Astrocyte of the cerebellum (primary cell): ENCODE measurements at regions not wholly inside any gene's neighbourhood (a gene's known extent, or its start where the extent isn't known, plus 50 kb on each side); places are given as distances from the start of the nearest gene placed in this dataset.

Experiments
- DNase-seq: peaks from one replicate; pipeline ENCODE4 v3.0.0-alpha.2; 2011; ENCODE audit warnings: low read depth
- H3K4me3 ChIP-seq: 2 replicates; pipeline ENCODE4 v1.5.1; 2011; ENCODE audit warnings: mild to moderate bottlenecking, low read depth, low read length, moderate library complexity
- in situ Hi-C: cut with HindIII; loops from 2 replicates; pipeline ENCODE4 v1.10.0; 2017; ENCODE audit warnings: low sequenced_read_pairs
- TF ChIP-seq, protein P1 (sequence below): IDR thresholded peaks from 2 replicates; pipeline ENCODE4 v1.5.1; 2012; ENCODE audit warnings: low read length, low read depth, moderate library complexity, mild to moderate bottlenecking; ENCODE audit errors: missing control alignments

DNA sequence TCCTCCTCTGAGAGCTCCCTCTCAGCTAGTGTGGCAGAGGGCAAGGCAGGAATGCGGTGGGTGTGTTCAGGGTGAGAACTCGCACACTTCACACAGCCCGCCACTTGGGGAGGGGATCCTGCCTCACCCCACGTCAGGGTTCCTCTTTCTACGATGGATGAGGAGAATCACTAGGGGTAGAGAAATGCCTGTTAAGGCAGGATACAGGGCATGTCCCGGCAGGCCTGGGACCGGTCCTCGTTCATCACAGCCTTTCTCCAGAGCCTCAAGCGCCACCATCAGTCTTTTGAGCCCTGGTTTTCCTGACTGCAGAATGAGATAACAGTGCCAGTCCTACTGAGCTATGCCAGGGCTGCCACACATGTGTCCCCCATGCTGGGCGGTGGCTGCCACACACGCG, 546.7 kb upstream of the ADARB2 start:
- H3K4me3 ChIP-seq, result no peak overlapping the region
- in situ Hi-C loops, result no loop called here
- TF ChIP-seq, protein P1, sequence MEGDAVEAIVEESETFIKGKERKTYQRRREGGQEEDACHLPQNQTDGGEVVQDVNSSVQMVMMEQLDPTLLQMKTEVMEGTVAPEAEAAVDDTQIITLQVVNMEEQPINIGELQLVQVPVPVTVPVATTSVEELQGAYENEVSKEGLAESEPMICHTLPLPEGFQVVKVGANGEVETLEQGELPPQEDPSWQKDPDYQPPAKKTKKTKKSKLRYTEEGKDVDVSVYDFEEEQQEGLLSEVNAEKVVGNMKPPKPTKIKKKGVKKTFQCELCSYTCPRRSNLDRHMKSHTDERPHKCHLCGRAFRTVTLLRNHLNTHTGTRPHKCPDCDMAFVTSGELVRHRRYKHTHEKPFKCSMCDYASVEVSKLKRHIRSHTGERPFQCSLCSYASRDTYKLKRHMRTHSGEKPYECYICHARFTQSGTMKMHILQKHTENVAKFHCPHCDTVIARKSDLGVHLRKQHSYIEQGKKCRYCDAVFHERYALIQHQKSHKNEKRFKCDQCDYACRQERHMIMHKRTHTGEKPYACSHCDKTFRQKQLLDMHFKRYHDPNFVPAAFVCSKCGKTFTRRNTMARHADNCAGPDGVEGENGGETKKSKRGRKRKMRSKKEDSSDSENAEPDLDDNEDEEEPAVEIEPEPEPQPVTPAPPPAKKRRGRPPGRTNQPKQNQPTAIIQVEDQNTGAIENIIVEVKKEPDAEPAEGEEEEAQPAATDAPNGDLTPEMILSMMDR, result no peak
- DNase-seq, result no peak

DNA sequence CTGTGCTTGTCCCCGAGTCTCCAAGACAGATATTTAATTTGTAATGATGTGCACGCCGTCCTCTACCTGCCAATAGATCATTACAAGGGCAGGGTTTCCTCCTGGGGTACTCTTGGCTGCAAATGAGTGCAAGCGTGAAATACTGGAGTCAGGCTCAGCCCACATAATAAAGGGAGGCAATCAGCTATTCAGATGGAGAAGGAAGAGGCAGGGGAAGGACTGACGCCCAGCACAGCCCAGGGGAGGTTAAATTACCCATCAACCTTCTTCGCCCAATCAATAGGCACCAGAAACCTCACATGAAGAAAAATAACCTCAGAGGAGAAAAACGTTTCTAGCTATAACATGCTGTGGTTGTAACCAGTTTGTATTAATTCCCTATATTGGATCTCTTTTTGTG, 544.9 kb upstream of the ADARB2 start:
- H3K4me3 ChIP-seq, result no peak overlapping the region
- TF ChIP-seq, protein P1, result no peak
- no peak for DNase-seq
- in situ Hi-C loops, result no loop called here

DNA sequence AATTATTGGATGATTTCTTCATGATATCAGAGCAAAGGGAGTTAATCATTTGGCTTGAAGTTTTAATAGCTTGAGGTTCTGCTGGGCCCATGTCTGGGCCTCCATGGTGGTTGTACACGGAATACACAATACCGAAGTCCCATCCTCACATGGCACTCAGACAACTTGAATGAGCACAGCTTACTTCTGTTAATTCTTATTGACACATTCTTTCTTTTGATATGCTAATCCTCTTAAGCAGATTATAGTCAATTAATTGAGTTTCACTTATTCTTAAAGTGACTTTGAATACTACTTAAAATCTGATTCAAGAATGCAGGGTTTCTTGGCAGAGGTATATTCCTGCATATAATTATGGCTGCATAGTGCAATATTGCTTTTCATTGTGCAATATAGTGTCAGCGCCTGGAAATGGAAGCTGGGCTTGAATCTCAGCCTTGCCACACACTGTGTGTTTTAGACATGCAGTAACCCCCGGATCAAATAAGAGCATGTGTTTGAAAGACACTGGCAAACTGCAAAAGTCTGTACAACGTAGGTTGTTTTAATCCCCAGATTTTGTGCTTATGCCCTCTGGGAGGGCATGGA, 543.5 kb upstream of the ADARB2 start:
- TF ChIP-seq, protein P1, result no peak
- in situ Hi-C loops, result no loop called here
- no peak for DNase-seq
- no peak overlapping the region for H3K4me3 ChIP-seq

DNA sequence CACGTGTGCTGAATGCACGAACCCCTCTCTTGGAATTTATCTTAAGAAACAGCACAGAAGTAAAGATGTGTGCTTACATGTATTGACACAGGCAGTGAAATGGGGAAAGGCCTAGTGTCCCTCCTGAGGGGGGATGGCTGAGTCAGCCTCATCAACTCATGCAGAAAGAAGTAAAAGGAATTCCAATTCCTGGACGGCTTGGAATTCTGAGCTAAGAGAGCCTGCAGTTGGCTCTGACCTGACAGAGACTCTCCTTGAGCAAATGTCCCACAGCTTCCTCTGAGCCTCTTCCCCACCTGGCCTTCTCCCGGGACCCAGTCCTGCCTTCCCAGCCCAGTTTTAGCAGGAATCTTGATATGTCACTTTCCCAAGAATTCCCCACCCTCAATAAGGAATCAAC, 542.4 kb upstream of the ADARB2 start:
- TF ChIP-seq, protein P1, result no peak
- in situ Hi-C loops, result no loop called here
- no peak overlapping the region for H3K4me3 ChIP-seq
- peak; percentile 2 for DNase-seq

DNA sequence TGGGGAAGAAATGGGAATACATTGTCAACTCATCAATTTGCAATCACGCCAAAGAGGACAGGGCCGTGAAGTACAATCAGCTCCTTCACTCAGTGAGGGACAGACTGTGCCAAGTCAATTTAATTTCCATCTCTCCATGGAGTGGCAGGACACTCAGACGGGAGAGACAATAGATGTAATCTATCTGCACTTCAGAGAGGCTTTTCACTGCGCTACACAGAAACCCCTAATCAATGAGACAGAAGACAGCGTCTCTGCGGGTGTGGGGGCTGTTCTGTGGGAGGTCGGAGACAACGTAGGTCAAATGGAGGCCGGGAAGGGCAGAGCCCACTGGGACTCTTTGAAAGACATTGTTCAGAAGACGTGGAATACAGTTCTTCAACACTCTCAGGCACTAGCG, 541.0 kb upstream of the ADARB2 start:
- no peak for DNase-seq
- in situ Hi-C loops, result no loop called here

DNA sequence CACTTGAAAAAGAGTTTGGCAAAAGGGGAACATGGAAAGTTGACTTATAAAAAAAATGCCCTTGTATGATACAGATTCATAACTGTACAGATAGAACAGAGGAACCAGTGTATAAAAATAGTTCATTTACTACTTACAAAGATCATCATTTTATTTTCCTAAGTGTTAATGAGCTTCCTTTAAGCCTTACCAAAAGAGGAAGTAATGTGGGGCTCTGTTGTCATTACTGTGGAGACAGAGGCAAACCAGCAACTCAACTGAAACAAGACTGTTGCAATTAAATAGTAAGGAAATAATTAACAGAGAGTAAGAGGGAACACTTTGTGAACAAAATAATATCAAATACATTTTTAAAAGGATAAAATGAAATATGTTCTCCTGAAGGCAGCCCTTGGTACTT, 526.2 kb upstream of the ADARB2 start:
- in situ Hi-C loops, result no loop called here
- H3K4me3 ChIP-seq, result no peak overlapping the region
- no peak for DNase-seq
- TF ChIP-seq, protein P1, result no peak

More for the DNA sequence above, 541.0 kb upstream of the ADARB2 start:
- no peak overlapping the region for H3K4me3 ChIP-seq
- TF ChIP-seq, protein P1, result no peak

DNA sequence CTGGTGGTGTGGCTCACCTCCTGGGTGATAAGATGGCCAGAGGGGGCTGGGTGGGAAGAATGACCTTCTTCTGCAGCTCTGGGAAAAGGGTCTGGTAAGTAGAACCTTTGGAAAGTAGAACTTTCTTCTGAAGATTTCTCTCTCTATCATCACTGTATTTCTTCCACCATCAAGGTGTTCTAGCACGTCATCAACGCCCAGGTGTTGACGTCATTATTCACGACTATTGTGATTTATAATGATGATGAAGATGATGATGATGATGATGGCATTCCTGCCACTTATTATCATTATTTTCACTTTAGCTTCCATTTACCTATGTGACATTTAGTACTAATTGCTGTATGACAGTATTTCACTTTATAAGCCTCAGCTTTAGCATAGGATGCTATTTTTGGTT, 525.6 kb upstream of the ADARB2 start:
- in situ Hi-C loops, result no loop called here
- H3K4me3 ChIP-seq, result no peak overlapping the region
- TF ChIP-seq, protein P1, result no peak
- DNase-seq, result no peak
